WTC11 (cell line): ENCODE measurements at regions not wholly inside any gene's neighbourhood (a gene's known extent, or its start where the extent isn't known, plus 50 kb on each side); places are given as distances from the start of the nearest gene placed in this dataset.

Experiments
- ATAC-seq: fragments of 200-7000 bp; cut with Tn5 transposase; 2 replicates; pipeline ENCODE4 v1.10.0; 2021; ENCODE audit warnings: mild to moderate bottlenecking, moderate library complexity
- CTCF ChIA-PET: fragments of 300-600 bp; sonication (Branson Sonifier 250); formaldehyde crosslinking; loops from one replicate; lab custom pipeline; 2021; ENCODE audit warnings: antibody characterized with exemption; lab: Charles Lee
- POLR2A ChIA-PET: fragments of 350-600 bp; sonication (Branson Sonifier 250); formaldehyde crosslinking; loops from one replicate; lab custom pipeline; 2021; ENCODE audit warnings: antibody characterized with exemption; lab: Charles Lee
- DNase-seq: peaks from one replicate; pipeline ENCODE4 v3.0.0; 2021; ENCODE audit warnings: low spot score
- H3K27ac Mint-ChIP-seq: 2 replicates; pipeline ENCODE4 v1.8.0; 2021; ENCODE audit warnings: mixed read lengths
- H3K27me3 Mint-ChIP-seq: 2 replicates; pipeline ENCODE4 v1.8.0; 2021; ENCODE audit warnings: low read depth, mild to moderate bottlenecking, moderate library complexity, mixed read lengths
- H3K36me3 Mint-ChIP-seq: 2 replicates; pipeline ENCODE4 v1.8.0; 2021; ENCODE audit warnings: mixed read lengths
- H3K4me1 Mint-ChIP-seq: 2 replicates; pipeline ENCODE4 v1.8.0; 2022; ENCODE audit warnings: mixed read lengths
- H3K4me3 Mint-ChIP-seq: 2 replicates; pipeline ENCODE4 v1.8.0; 2021; ENCODE audit warnings: mild to moderate bottlenecking, moderate library complexity, mixed read lengths
- H3K9me3 Mint-ChIP-seq: 2 replicates; pipeline ENCODE4 v1.8.0; 2021; ENCODE audit warnings: mixed read lengths
- AR ChIP-seq: fragments of 250-450 bp; sonication (Bioruptor Pico); IDR thresholded peaks from 2 replicates; pipeline ENCODE4 v1.9.0; 2021; ENCODE audit warnings: mild to moderate bottlenecking
- ATF2 ChIP-seq: sonication (generic); formaldehyde crosslinking; IDR thresholded peaks from 2 replicates; pipeline ENCODE4 v1.8.1; 2022; ENCODE audit warnings: low read depth, missing genetic modification reagents, borderline replicate concordance
- E2F4 ChIP-seq: sonication (generic); formaldehyde crosslinking; IDR thresholded peaks from 2 replicates; pipeline ENCODE4 v1.8.1; 2022; ENCODE audit warnings: low read depth, mild to moderate bottlenecking, moderate library complexity, missing genetic modification reagents, borderline replicate concordance
- E2F5 ChIP-seq: sonication (generic); formaldehyde crosslinking; IDR thresholded peaks from 2 replicates; pipeline ENCODE4 v1.8.1; 2022; ENCODE audit warnings: mild to moderate bottlenecking, moderate library complexity, missing genetic modification reagents
- GABPB1 ChIP-seq: sonication (generic); formaldehyde crosslinking; IDR thresholded peaks from 2 replicates; pipeline ENCODE4 v1.8.1; 2023; ENCODE audit warnings: mild to moderate bottlenecking, missing genetic modification reagents
- IRF2 ChIP-seq: sonication (generic); formaldehyde crosslinking; IDR thresholded peaks from 2 replicates; pipeline ENCODE4 v1.8.0; 2022; ENCODE audit warnings: low read depth, missing genetic modification reagents, borderline replicate concordance
- KAT7 ChIP-seq: sonication (generic); formaldehyde crosslinking; IDR thresholded peaks from 2 replicates; pipeline ENCODE4 v1.8.1; 2023; ENCODE audit warnings: missing genetic modification reagents, mild to moderate bottlenecking, borderline replicate concordance
- MLX ChIP-seq: sonication (generic); formaldehyde crosslinking; IDR thresholded peaks from 2 replicates; pipeline ENCODE4 v1.8.1; 2023; ENCODE audit warnings: mild to moderate bottlenecking, missing genetic modification reagents, moderate library complexity
- NR1H2 ChIP-seq: sonication (generic); formaldehyde crosslinking; IDR thresholded peaks from 2 replicates; pipeline ENCODE4 v1.9.0; 2021; ENCODE audit warnings: mild to moderate bottlenecking, moderate library complexity, missing genetic modification reagents
- PRRX2 ChIP-seq: fragments of 250-450 bp; sonication (Bioruptor Pico); IDR thresholded peaks from 2 replicates; pipeline ENCODE4 v1.8.0; 2021; ENCODE audit warnings: mild to moderate bottlenecking
- RELA ChIP-seq: sonication (generic); formaldehyde crosslinking; IDR thresholded peaks from 2 replicates; pipeline ENCODE4 v1.8.1; 2022; ENCODE audit warnings: missing genetic modification reagents, mild to moderate bottlenecking, borderline replicate concordance
- SP1 ChIP-seq: sonication (generic); formaldehyde crosslinking; conservative IDR thresholded peaks from 2 replicates; pipeline ENCODE4 v1.8.1; 2022; ENCODE audit warnings: missing genetic modification reagents
- TP53 ChIP-seq: sonication (generic); formaldehyde crosslinking; IDR thresholded peaks from 2 replicates; pipeline ENCODE4 v1.8.1; 2023; ENCODE audit warnings: mild to moderate bottlenecking, missing genetic modification reagents
- ZNF121 ChIP-seq: sonication (generic); formaldehyde crosslinking; IDR thresholded peaks from 2 replicates; pipeline ENCODE4 v1.8.0; 2023; ENCODE audit warnings: missing genetic modification reagents
- ZNF263 ChIP-seq: sonication (generic); formaldehyde crosslinking; IDR thresholded peaks from 2 replicates; pipeline ENCODE4 v1.8.1; 2022; ENCODE audit warnings: low read depth, mild to moderate bottlenecking, moderate library complexity, missing genetic modification reagents
- ZNF317 ChIP-seq: sonication (generic); formaldehyde crosslinking; IDR thresholded peaks from 2 replicates; pipeline ENCODE4 v1.8.1; 2023; ENCODE audit warnings: low read depth, mild to moderate bottlenecking, moderate library complexity, missing genetic modification reagents, borderline replicate concordance
- ZNF416 ChIP-seq: fragments of 250-450 bp; sonication (Bioruptor Pico); IDR thresholded peaks from 2 replicates; pipeline ENCODE4 v1.9.0; 2021; ENCODE audit warnings: mild to moderate bottlenecking, inconsistent platforms
- ZNF425 ChIP-seq: fragments of 250-450 bp; sonication (Bioruptor Pico); conservative IDR thresholded peaks from 2 replicates; pipeline ENCODE4 v1.9.0; 2021; ENCODE audit warnings: mild to moderate bottlenecking

GRCh38 chr7:33766405-33766804, 138.9 kb upstream of the BMPER start:
- DNase-seq (no peak), ATAC-seq (no peak)
- no peaks in the 10 kb centered on the region for H3K27me3 Mint-ChIP-seq
- H3K4me1 Mint-ChIP-seq, result peaks cover 22% of the 10 kb centered on the region
- no peak overlapping the region for H3K27ac Mint-ChIP-seq
- CTCF ChIA-PET, result interaction anchor here (1.1 kb wide), 1 partner anchor 167 kb away, joined by 8 read pairs; no protein-coding TSS in a partner anchor
- TF ChIP-seq AR (CRISPR knock-in tag), result no peak
- no peak for TF ChIP-seq ZNF263 (CRISPR knock-in tag)
- H3K36me3 Mint-ChIP-seq, result no peaks in the 10 kb centered on the region
- no peak overlapping the region for H3K4me3 Mint-ChIP-seq
- H3K9me3 Mint-ChIP-seq, result no peaks in the 10 kb centered on the region
- POLR2A ChIA-PET, result no interaction called here

- no peak overlapping the region for H3K4me3 Mint-ChIP-seq
- ATAC-seq (no peak), DNase-seq (no peak)
- no peak for TF ChIP-seq RELA (CRISPR knock-in tag)
- TF ChIP-seq, all 79 proteins: peak for 0
- no peaks in the 10 kb centered on the region for H3K4me1 Mint-ChIP-seq
- CTCF ChIA-PET, result interaction anchor here (1.1 kb wide), 1 partner anchor 126 kb away, joined by 4 read pairs; no protein-coding TSS in a partner anchor
- no peaks in the 10 kb centered on the region for H3K27me3 Mint-ChIP-seq
- peaks cover 6% of the 10 kb centered on the region; the same call in 1 of the 2 replicates for H3K36me3 Mint-ChIP-seq
- no peaks in the 10 kb centered on the region for H3K9me3 Mint-ChIP-seq
- H3K27ac Mint-ChIP-seq, result no peak overlapping the region
- POLR2A ChIA-PET, result no interaction called here
Observed at GRCh38 chr7:33769930-33770329, 135.4 kb upstream of the BMPER start.

- ATAC-seq (no peak), DNase-seq (no peak)
- no peaks in the 10 kb centered on the region for H3K27me3 Mint-ChIP-seq
- no peaks in the 10 kb centered on the region for H3K9me3 Mint-ChIP-seq
- H3K4me1 Mint-ChIP-seq, result no peaks in the 10 kb centered on the region
- ChIA-PET CTCF (interaction anchor here (1.1 kb wide), 1 partner anchor 125 kb away, joined by 4 read pairs; no protein-coding TSS in a partner anchor), POLR2A (no interaction called here)
- H3K27ac Mint-ChIP-seq, result no peak overlapping the region
- peaks cover 6% of the 10 kb centered on the region; the same call in 1 of the 2 replicates for H3K36me3 Mint-ChIP-seq
- H3K4me3 Mint-ChIP-seq, result no peak overlapping the region
- TF ChIP-seq PRRX2 (CRISPR knock-in tag) (no peak), GABPB1 (no peak), ZNF263 (CRISPR knock-in tag) (no peak), ZNF121 (CRISPR knock-in tag) (no peak), IRF2 (no peak), NR1H2 (CRISPR knock-in tag) (no peak), ZNF317 (CRISPR knock-in tag) (no peak), E2F4 (CRISPR knock-in tag) (no peak), SP1 (CRISPR knock-in tag) (no peak), ZNF425 (CRISPR knock-in tag) (no peak), TP53 (CRISPR knock-in tag) (no peak), KAT7 (no peak), E2F5 (CRISPR knock-in tag) (no peak), ATF2 (no peak), MLX (CRISPR knock-in tag) (no peak), ZNF416 (CRISPR knock-in tag) (no peak)
Observed at GRCh38 chr7:33770576-33770975, 134.8 kb upstream of the BMPER start.
